K562 (cell line): ENCODE measurements at regions not wholly inside any gene's neighbourhood (a gene's known extent, or its start where the extent isn't known, plus 50 kb on each side); places are given as distances from the start of the nearest gene placed in this dataset.
A peak's percentile ranks its signal among the peaks of the same experiment; 100 is the strongest.

ENCODE experiments used
- BACH1 ChIP-seq: fragments of 200-800 bp; sonication (Bioruptor generic); IDR thresholded peaks from 2 replicates; pipeline ENCODE4 v1.6.1; 2016; ENCODE audit warnings: missing genetic modification characterization, missing compliant biosample characterization
- BRCA1 ChIP-seq, 2 experiments: fragments of 450-650 bp in 1 of 2; sonication (generic) in 1 of 2; formaldehyde crosslinking in 1 of 2; IDR thresholded peaks; 2 replicates each; pipeline versions ENCODE4 v1.5.0 to v1.6.1; 2017 to 2020; ENCODE audit warnings: mild to moderate bottlenecking in 1 of 2, missing genetic modification reagents in 1 of 2
- CREBBP ChIP-seq: IDR thresholded peaks from one replicate; pipeline ENCODE4 v1.6.1; 2012; ENCODE audit warnings: low read depth, mild to moderate bottlenecking, control low read depth, inconsistent platforms, low read length
- CREM ChIP-seq: IDR thresholded peaks from 2 replicates; pipeline ENCODE4 v1.6.1; 2014; ENCODE audit warnings: antibody characterized with exemption, low read depth
- DIDO1 ChIP-seq: fragments of 450-650 bp; IDR thresholded peaks from 2 replicates; pipeline ENCODE4 v1.6.1; 2016; ENCODE audit warnings: low read depth, missing biosample characterization, missing genetic modification characterization
- FOXJ3 ChIP-seq: sonication (generic); formaldehyde crosslinking; IDR thresholded peaks from 2 replicates; pipeline ENCODE4 v1.4.0; 2020; ENCODE audit warnings: mild to moderate bottlenecking, missing genetic modification reagents
- GABPB2 ChIP-seq: fragments of 250-450 bp; sonication (Bioruptor Pico); conservative IDR thresholded peaks from 2 replicates; pipeline ENCODE4 v1.5.1; 2021; ENCODE audit warnings: mild to moderate bottlenecking
- HDGF ChIP-seq: fragments of 450-650 bp; IDR thresholded peaks from 2 replicates; pipeline ENCODE4 v1.6.1; 2016
- ILF3 ChIP-seq: fragments of 450-650 bp; IDR thresholded peaks from 2 replicates; pipeline ENCODE4 v1.6.1; 2018; ENCODE audit warnings: antibody characterized with exemption, mild to moderate bottlenecking, moderate library complexity, borderline replicate concordance
- ILK ChIP-seq: fragments of 450-650 bp; IDR thresholded peaks from 2 replicates; pipeline ENCODE4 v1.6.1; 2016; ENCODE audit warnings: missing genetic modification characterization, low read depth, mild to moderate bottlenecking, missing compliant biosample characterization, moderate library complexity, borderline replicate concordance
- MAFG ChIP-seq: fragments of 450-650 bp; conservative IDR thresholded peaks from 2 replicates; pipeline ENCODE4 v1.6.1; 2016; ENCODE audit warnings: missing genetic modification characterization, missing compliant biosample characterization
- MEF2A ChIP-seq: IDR thresholded peaks from 2 replicates; pipeline ENCODE4 v1.6.1; 2011; ENCODE audit warnings: low read depth, mild to moderate bottlenecking, low read length, moderate library complexity; ENCODE audit not compliant: control insufficient read depth
- MITF ChIP-seq: IDR thresholded peaks from 2 replicates; pipeline ENCODE4 v1.6.1; 2014; ENCODE audit warnings: antibody characterized with exemption
- NFE2 ChIP-seq: IDR thresholded peaks from 2 replicates; pipeline ENCODE4 v1.6.1; 2014; ENCODE audit warnings: antibody characterized with exemption, low read depth
- POLR3G ChIP-seq: IDR thresholded peaks from 2 replicates; pipeline ENCODE4 v1.6.1; 2011; ENCODE audit not compliant: insufficient read length, insufficient replicate concordance; ENCODE audit errors: extremely low read depth
- RAD21 ChIP-seq, 2 experiments: fragments of 250-450 bp in 1 of 2; fragments of 450-650 bp in 1 of 2; sonication (Bioruptor Pico) in 1 of 2; formaldehyde crosslinking in 1 of 2; IDR thresholded peaks in 1 of 2; conservative IDR thresholded peaks in 1 of 2; 2 replicates each; pipeline versions ENCODE4 v1.4.0 to v1.8.0; 2020 to 2022; ENCODE audit warnings: mild to moderate bottlenecking in 2 of 2, moderate library complexity in 1 of 2
- RCOR1 ChIP-seq, 2 experiments: IDR thresholded peaks; 2 replicates each; pipeline ENCODE4 v1.6.1; 2012; ENCODE audit warnings: low read depth in 2 of 2, low read length in 2 of 2, borderline replicate concordance in 1 of 2, improper control_type of control experiment in 1 of 2
- U2AF1 ChIP-seq: fragments of 200-400 bp; formaldehyde crosslinking; optimal IDR thresholded peaks from 2 replicates; pipeline ENCODE3; 2017; ENCODE audit warnings: mild to moderate bottlenecking, low read depth, low read length, moderate library complexity
- ZBED1 ChIP-seq: IDR thresholded peaks from 2 replicates; pipeline ENCODE4 v1.6.1; 2014
- ZBTB1 ChIP-seq: sonication (generic); formaldehyde crosslinking; IDR thresholded peaks from 2 replicates; pipeline ENCODE4 v1.8.1; 2023; ENCODE audit warnings: missing genetic modification reagents, low read depth, mild to moderate bottlenecking, borderline replicate concordance
- ZFP30 ChIP-seq: fragments of 250-450 bp; sonication (Bioruptor Pico); IDR thresholded peaks from 2 replicates; pipeline ENCODE4 v1.8.0; 2022; ENCODE audit warnings: moderate library complexity, mild to moderate bottlenecking, inconsistent platforms, borderline replicate concordance
- ZNF124 ChIP-seq: sonication (generic); formaldehyde crosslinking; IDR thresholded peaks from 2 replicates; pipeline ENCODE4 v1.8.1; 2022; ENCODE audit warnings: missing genetic modification reagents
- ZNF57 ChIP-seq: fragments of 450-650 bp; formaldehyde crosslinking; IDR thresholded peaks from 2 replicates; pipeline ENCODE4 v1.4.0; 2020; ENCODE audit warnings: mild to moderate bottlenecking, moderate library complexity
- ZNF592 ChIP-seq: fragments of 450-650 bp; IDR thresholded peaks from 2 replicates; pipeline ENCODE4 v1.6.1; 2017; ENCODE audit warnings: antibody characterized with exemption, mild to moderate bottlenecking
- ZNF77 ChIP-seq: fragments of 250-450 bp; sonication (Bioruptor Pico); IDR thresholded peaks from 2 replicates; pipeline ENCODE4 v1.5.0; 2020

DNA sequence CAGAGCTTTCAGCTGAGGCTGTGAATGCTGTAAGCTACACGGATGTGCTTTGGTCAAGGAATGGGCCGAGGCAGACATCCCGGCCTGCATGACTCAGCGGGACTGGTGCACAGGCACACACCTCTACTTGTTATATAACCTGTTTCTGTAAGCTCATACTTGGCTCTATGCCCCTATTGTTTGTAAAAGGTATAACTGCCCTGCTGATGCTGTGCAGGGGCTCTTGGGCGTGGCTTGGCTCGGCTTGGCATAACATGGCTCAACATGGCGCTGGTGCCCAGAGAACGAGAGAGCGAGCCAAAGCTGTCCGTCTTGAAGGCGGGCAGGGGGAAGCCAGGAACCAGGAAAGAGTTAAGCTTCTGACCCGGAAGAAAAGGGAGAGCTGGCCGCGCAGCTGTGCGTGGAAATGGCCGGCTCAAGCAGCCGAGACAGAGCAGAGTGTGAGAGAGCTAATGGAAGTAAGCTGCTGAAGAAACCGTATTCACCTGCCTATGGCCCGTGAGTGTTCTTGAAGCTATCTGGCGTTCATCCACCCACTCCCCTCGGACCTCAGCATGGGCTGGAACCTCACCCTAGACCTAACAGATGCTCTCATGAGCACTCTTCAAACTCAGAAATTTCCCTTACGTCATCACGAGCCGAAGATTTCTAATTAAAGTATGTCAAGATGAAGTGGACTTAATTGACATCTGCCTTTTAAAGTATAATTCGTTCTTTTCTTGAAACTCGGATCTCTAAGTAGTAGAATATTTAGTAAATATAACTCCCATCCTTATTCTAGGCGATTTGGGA is 286.3 kb upstream of the AGA start (continued):
- peak; percentile 74 for TF ChIP-seq BACH1 (tag)
- no peak for TF ChIP-seq ZNF77
- no peak for TF ChIP-seq FOXJ3 (CRISPR knock-in tag)
- TF ChIP-seq CREBBP = no peak
- no peak for TF ChIP-seq MITF
- TF ChIP-seq ZNF57 (CRISPR knock-in tag) = no peak
- TF ChIP-seq NFE2 = peak; percentile 27; the same call in 1 of the 2 replicates
- peak; percentile 82 for TF ChIP-seq MAFG (tag)
- TF ChIP-seq DIDO1 (tag) = no peak
- TF ChIP-seq ZNF124 (CRISPR knock-in tag) = no peak
- no peak for TF ChIP-seq ILF3
- TF ChIP-seq ZNF592 = no peak
- TF ChIP-seq ZBED1 = no peak
- TF ChIP-seq U2AF1 = no peak
- no peak for TF ChIP-seq BRCA1 (IDR thresholded peaks at IDR 0.05)
- TF ChIP-seq BRCA1 (CRISPR knock-in tag; IDR thresholded peaks at IDR 0.05) = no peak
- TF ChIP-seq RCOR1 (IDR thresholded peaks at IDR 0.05; ENCODE audit: borderline replicate concordance in 1 of 2, low read depth in 2 of 2, low read length in 2 of 2) = no peak
- no peak for TF ChIP-seq POLR3G
- no peak for TF ChIP-seq CREM
- no peak for TF ChIP-seq ZFP30
- no peak for TF ChIP-seq HDGF
- TF ChIP-seq GABPB2 = no peak
- no peak for TF ChIP-seq ZBTB1 (CRISPR knock-in tag)
- TF ChIP-seq MEF2A = no peak
- TF ChIP-seq ILK (tag) = no peak
- peak in 1 of 2 experiments; percentile 5; a peak in 1 of 4 replicates for TF ChIP-seq RAD21 (CRISPR knock-in tag; conservative IDR thresholded peaks at IDR 0.05 in 1 of 2, IDR thresholded peaks at IDR 0.05 in 1 of 2)
